Liver (tissue), 3 donors: ENCODE measurements at regions not wholly inside any gene's neighbourhood (a gene's known extent, or its start where the extent isn't known, plus 50 kb on each side); places are given as distances from the start of the nearest gene placed in this dataset.

Experiments
- GABPA ChIP-seq, 2 donors: IDR thresholded peaks in 1 of 2; conservative IDR thresholded peaks in 1 of 2; 2 replicates each; pipeline ENCODE4 v1.6.1; 2016; ENCODE audit warnings: antibody characterized with exemption in 2 of 2, mild to moderate bottlenecking in 1 of 2, moderate library complexity in 1 of 2
- JUND ChIP-seq, 2 donors: IDR thresholded peaks; 2 replicates each; pipeline ENCODE4 v1.6.1; 2016; ENCODE audit warnings: antibody characterized with exemption in 2 of 2
- YY1 ChIP-seq: IDR thresholded peaks from 2 replicates; pipeline ENCODE4 v1.6.1; 2016; ENCODE audit warnings: antibody characterized with exemption, mild to moderate bottlenecking
- TF ChIP-seq, protein P1 (sequence below): fragments of 150-350 bp; IDR thresholded peaks from 2 replicates; pipeline ENCODE4 v1.5.1; 2017; ENCODE audit warnings: improper control_type of control experiment, low read depth, low read length; ENCODE audit not compliant: missing input control
- TF ChIP-seq, protein P2 (sequence below): IDR thresholded peaks from 2 replicates; pipeline ENCODE4 v1.6.1; 2016; ENCODE audit warnings: antibody characterized with exemption, mild to moderate bottlenecking
- donor health status: healthy.
- donor health status: healthy.

DNA sequence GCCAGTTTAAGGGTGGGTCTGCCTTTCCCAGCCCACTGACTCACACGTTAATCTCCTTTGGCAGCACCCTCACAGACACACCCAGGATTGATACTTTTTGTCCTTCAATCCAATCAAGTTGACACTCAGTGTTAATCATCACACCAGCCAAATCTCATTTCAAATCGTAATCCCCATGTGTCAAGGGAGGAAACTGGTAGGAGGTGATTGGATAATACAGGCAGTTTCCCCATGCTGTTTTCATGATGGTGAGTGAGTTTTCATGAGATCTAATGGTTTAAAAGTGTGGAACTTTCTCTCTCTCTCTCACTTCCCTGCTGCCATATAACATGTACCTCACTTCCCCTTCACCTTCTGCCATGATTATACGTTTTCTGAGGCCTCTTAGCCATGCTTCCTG lies 647.2 kb upstream of the FRG1 start:
- TF ChIP-seq, protein P1, sequence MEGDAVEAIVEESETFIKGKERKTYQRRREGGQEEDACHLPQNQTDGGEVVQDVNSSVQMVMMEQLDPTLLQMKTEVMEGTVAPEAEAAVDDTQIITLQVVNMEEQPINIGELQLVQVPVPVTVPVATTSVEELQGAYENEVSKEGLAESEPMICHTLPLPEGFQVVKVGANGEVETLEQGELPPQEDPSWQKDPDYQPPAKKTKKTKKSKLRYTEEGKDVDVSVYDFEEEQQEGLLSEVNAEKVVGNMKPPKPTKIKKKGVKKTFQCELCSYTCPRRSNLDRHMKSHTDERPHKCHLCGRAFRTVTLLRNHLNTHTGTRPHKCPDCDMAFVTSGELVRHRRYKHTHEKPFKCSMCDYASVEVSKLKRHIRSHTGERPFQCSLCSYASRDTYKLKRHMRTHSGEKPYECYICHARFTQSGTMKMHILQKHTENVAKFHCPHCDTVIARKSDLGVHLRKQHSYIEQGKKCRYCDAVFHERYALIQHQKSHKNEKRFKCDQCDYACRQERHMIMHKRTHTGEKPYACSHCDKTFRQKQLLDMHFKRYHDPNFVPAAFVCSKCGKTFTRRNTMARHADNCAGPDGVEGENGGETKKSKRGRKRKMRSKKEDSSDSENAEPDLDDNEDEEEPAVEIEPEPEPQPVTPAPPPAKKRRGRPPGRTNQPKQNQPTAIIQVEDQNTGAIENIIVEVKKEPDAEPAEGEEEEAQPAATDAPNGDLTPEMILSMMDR = no peak
- no peak for TF ChIP-seq GABPA (IDR thresholded peaks at IDR 0.05 in 1 of 2, conservative IDR thresholded peaks at IDR 0.05 in 1 of 2)
- TF ChIP-seq, protein P2, sequence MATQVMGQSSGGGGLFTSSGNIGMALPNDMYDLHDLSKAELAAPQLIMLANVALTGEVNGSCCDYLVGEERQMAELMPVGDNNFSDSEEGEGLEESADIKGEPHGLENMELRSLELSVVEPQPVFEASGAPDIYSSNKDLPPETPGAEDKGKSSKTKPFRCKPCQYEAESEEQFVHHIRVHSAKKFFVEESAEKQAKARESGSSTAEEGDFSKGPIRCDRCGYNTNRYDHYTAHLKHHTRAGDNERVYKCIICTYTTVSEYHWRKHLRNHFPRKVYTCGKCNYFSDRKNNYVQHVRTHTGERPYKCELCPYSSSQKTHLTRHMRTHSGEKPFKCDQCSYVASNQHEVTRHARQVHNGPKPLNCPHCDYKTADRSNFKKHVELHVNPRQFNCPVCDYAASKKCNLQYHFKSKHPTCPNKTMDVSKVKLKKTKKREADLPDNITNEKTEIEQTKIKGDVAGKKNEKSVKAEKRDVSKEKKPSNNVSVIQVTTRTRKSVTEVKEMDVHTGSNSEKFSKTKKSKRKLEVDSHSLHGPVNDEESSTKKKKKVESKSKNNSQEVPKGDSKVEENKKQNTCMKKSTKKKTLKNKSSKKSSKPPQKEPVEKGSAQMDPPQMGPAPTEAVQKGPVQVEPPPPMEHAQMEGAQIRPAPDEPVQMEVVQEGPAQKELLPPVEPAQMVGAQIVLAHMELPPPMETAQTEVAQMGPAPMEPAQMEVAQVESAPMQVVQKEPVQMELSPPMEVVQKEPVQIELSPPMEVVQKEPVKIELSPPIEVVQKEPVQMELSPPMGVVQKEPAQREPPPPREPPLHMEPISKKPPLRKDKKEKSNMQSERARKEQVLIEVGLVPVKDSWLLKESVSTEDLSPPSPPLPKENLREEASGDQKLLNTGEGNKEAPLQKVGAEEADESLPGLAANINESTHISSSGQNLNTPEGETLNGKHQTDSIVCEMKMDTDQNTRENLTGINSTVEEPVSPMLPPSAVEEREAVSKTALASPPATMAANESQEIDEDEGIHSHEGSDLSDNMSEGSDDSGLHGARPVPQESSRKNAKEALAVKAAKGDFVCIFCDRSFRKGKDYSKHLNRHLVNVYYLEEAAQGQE = no peak
- TF ChIP-seq YY1 = no peak
- no peak for TF ChIP-seq JUND (IDR thresholded peaks at IDR 0.05)
